ENCODE measurements at regions not wholly inside any gene's neighbourhood (a gene's known extent, or its start where the extent isn't known, plus 50 kb on each side); places are given as distances from the start of the nearest gene placed in this dataset.
A peak's percentile ranks its signal among the peaks of the same experiment; 100 is the strongest.

DNA sequence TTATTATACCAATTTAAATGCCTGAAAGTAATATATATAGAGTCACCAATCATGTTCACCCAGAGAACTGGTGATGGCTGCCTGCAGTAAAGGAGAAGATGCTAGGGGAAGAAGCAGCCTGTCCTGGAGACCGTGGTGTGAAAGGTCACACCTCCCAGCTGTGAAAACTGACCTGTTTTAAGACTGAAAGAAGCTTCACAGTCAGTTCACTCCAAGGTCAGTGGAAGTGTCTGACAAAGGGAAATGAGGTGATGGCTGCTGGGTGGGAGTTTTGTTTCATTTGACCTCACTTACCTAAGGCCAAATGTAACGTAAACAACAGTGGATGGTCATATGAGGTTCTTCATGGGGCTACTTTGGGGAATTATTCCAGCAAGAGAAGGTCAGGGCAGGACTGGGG is 352.1 kb upstream of the GATB start (continued):
- TF ChIP-seq, protein P1, sequence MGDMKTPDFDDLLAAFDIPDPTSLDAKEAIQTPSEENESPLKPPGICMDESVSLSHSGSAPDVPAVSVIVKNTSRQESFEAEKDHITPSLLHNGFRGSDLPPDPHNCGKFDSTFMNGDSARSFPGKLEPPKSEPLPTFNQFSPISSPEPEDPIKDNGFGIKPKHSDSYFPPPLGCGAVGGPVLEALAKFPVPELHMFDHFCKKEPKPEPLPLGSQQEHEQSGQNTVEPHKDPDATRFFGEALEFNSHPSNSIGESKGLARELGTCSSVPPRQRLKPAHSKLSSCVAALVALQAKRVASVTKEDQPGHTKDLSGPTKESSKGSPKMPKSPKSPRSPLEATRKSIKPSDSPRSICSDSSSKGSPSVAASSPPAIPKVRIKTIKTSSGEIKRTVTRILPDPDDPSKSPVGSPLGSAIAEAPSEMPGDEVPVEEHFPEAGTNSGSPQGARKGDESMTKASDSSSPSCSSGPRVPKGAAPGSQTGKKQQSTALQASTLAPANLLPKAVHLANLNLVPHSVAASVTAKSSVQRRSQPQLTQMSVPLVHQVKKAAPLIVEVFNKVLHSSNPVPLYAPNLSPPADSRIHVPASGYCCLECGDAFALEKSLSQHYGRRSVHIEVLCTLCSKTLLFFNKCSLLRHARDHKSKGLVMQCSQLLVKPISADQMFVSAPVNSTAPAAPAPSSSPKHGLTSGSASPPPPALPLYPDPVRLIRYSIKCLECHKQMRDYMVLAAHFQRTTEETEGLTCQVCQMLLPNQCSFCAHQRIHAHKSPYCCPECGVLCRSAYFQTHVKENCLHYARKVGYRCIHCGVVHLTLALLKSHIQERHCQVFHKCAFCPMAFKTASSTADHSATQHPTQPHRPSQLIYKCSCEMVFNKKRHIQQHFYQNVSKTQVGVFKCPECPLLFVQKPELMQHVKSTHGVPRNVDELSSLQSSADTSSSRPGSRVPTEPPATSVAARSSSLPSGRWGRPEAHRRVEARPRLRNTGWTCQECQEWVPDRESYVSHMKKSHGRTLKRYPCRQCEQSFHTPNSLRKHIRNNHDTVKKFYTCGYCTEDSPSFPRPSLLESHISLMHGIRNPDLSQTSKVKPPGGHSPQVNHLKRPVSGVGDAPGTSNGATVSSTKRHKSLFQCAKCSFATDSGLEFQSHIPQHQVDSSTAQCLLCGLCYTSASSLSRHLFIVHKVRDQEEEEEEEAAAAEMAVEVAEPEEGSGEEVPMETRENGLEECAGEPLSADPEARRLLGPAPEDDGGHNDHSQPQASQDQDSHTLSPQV (IDR thresholded peaks at IDR 0.05) = no peak
- TF ChIP-seq HDAC2 (IDR thresholded peaks at IDR 0.05) (no peak), NFXL1 (IDR thresholded peaks at IDR 0.05; ENCODE audit: borderline replicate concordance) (no peak), CBFB (IDR thresholded peaks at IDR 0.05; ENCODE audit: low read depth) (no peak), IKZF1 (conservative IDR thresholded peaks at IDR 0.05) (peak; percentile 24; the same call in 1 of the 2 replicates)
- TF ChIP-seq, protein P2, sequence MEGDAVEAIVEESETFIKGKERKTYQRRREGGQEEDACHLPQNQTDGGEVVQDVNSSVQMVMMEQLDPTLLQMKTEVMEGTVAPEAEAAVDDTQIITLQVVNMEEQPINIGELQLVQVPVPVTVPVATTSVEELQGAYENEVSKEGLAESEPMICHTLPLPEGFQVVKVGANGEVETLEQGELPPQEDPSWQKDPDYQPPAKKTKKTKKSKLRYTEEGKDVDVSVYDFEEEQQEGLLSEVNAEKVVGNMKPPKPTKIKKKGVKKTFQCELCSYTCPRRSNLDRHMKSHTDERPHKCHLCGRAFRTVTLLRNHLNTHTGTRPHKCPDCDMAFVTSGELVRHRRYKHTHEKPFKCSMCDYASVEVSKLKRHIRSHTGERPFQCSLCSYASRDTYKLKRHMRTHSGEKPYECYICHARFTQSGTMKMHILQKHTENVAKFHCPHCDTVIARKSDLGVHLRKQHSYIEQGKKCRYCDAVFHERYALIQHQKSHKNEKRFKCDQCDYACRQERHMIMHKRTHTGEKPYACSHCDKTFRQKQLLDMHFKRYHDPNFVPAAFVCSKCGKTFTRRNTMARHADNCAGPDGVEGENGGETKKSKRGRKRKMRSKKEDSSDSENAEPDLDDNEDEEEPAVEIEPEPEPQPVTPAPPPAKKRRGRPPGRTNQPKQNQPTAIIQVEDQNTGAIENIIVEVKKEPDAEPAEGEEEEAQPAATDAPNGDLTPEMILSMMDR (IDR thresholded peaks at IDR 0.05 in 2 of 3, conservative IDR thresholded peaks at IDR 0.05 in 1 of 3; ENCODE audit: control insufficient read depth in 2 of 3, extremely low read depth in 1 of 3, insufficient read depth in 1 of 3, low read depth in 3 of 3, low read length in 3 of 3) = no peak
- TF ChIP-seq, protein P3, sequence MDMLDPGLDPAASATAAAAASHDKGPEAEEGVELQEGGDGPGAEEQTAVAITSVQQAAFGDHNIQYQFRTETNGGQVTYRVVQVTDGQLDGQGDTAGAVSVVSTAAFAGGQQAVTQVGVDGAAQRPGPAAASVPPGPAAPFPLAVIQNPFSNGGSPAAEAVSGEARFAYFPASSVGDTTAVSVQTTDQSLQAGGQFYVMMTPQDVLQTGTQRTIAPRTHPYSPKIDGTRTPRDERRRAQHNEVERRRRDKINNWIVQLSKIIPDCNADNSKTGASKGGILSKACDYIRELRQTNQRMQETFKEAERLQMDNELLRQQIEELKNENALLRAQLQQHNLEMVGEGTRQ (IDR thresholded peaks at IDR 0.05; ENCODE audit: borderline replicate concordance, low read depth, low read length) = no peak

Measured in GM12878 (cell line).